RWPE2 (cell line): ENCODE measurements at regions not wholly inside any gene's neighbourhood (a gene's known extent, or its start where the extent isn't known, plus 50 kb on each side); places are given as distances from the start of the nearest gene placed in this dataset.
"Not testable (repeated sequence)": the region's sequence is repeated elsewhere in the genome, so short reads cannot be mapped to it uniquely, and the experiment has no call there.

Experiments
- ATAC-seq: fragments of 200-7000 bp; cut with Tn5 transposase; 3 replicates; pipeline ENCODE4 v1.9.1; 2021; ENCODE audit warnings: low read depth
- DNase-seq: peaks from one replicate; pipeline ENCODE4 v3.0.0-alpha.2; 2020; ENCODE audit warnings: low spot score
- H3K27ac ChIP-seq: fragments of 450-650 bp; 2 replicates; pipeline ENCODE4 v1.5.1; 2017; ENCODE audit warnings: mild to moderate bottlenecking; ENCODE audit not compliant: poor library complexity, severe bottlenecking
- H3K27me3 ChIP-seq: fragments of 250-450 bp; sonication (Bioruptor Pico); 2 replicates; pipeline ENCODE4 v1.5.1; 2021; ENCODE audit warnings: mild to moderate bottlenecking, moderate library complexity; ENCODE audit not compliant: insufficient read depth, poor library complexity, severe bottlenecking
- H3K36me3 ChIP-seq: fragments of 250-450 bp; sonication (Bioruptor Pico); 2 replicates; pipeline ENCODE4 v1.5.1; 2020; ENCODE audit warnings: low read depth, mild to moderate bottlenecking, moderate library complexity
- H3K4me1 ChIP-seq: fragments of 250-450 bp; sonication (Bioruptor Pico); 2 replicates; pipeline ENCODE4 v1.5.1; 2021; ENCODE audit warnings: mild to moderate bottlenecking, moderate library complexity; ENCODE audit not compliant: insufficient read depth, poor library complexity, severe bottlenecking
- H3K4me3 ChIP-seq: fragments of 250-450 bp; sonication (Bioruptor Pico); 2 replicates; pipeline ENCODE4 v1.5.1; 2021; ENCODE audit warnings: mild to moderate bottlenecking, moderate library complexity; ENCODE audit not compliant: severe bottlenecking
- H3K9me3 ChIP-seq: fragments of 250-450 bp; sonication (Bioruptor Pico); 2 replicates; pipeline ENCODE4 v1.5.1; 2021; ENCODE audit warnings: mild to moderate bottlenecking, moderate library complexity; ENCODE audit not compliant: severe bottlenecking
- CTCF ChIP-seq: fragments of 450-650 bp; IDR thresholded peaks from one replicate; pipeline ENCODE4 v1.5.1; 2017; ENCODE audit warnings: mild to moderate bottlenecking, moderate library complexity; ENCODE audit not compliant: poor library complexity, severe bottlenecking

DNA sequence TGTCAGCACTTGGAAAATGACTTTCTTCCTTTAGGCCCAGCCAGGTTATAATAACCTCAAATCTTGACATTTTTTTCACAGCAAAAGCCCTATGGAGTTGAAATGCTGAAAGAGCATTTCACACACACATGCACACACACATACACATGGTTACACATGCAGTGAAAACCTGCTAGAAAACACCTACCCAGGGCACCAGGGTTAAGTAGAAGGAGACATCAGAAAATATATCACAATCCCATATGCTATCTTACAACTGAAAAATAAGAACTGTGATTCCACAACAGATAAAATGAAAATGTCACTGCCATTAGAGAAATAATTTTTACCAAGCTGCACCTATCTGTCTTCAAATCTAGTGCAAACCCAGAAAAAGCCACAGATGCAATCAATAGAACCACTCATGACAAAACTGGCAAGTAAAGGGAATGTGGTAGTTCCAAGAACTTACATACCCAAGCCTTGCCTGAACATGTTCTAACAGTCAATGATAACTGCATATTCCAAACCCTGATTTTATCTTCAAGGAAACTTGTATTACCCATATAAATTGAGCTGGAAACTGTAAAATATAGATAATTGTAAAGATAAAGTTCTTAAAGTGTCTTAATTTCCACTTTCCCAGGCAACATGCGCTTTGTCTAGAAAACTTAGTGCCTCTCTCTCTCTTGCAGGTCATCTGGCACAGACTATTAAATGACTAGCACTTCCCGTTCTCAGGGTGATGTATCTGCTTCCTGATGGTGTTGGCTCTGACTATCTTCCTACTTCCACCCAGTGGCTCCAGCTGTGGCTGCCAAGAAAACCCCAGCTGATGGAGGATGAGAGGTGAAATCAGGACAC is 250.2 kb upstream of the PTGER4 start:
- peak; percentile 81 for ATAC-seq
- Histone ChIP-seq H3K4me1 (peaks cover 28% of the 10 kb centered on the region), H3K36me3 (no peaks in the 10 kb centered on the region), H3K27me3 (no peaks in the 10 kb centered on the region), H3K27ac (peak overlapping the region; percentile 83), H3K4me3 (no peak overlapping the region), H3K9me3 (peaks cover 3% of the 10 kb centered on the region)
- no peak for DNase-seq
- TF ChIP-seq CTCF = peak; percentile 21

- TF ChIP-seq CTCF = no peak
- Histone ChIP-seq H3K36me3 (no peaks in the 10 kb centered on the region), H3K9me3 (peaks cover 3% of the 10 kb centered on the region), H3K4me3 (no peak overlapping the region), H3K27me3 (no peaks in the 10 kb centered on the region), H3K4me1 (peaks cover 28% of the 10 kb centered on the region), H3K27ac (peak overlapping the region; percentile 83)
- DNase-seq (no peak), ATAC-seq (no peak; the same call in 2 of the 3 replicates)
Observed at GRCh38 chr5:40428815-40429214, 250.9 kb upstream of the PTGER4 start.

DNA sequence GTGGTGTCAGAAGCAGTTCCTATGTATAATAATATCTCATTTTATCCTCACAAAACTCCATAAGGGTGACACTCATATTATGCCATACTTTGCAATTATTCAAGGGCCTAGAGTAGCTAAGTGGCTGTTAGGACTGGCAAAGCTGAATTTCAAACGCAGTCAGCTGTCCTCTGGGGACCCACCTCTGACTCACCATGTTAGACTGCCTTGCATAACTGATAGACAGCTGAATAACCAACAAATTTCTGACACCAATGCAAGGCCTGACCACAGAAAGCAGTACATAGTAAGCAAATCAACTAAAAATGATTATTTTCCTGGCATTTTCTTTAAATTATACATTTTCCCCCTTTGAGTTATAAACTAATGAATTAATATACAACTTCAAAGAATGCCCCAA is 251.6 kb upstream of the PTGER4 start:
- H3K4me3 ChIP-seq = no peak overlapping the region
- H3K27me3 ChIP-seq = no peaks in the 10 kb centered on the region
- H3K36me3 ChIP-seq = no peaks in the 10 kb centered on the region
- H3K9me3 ChIP-seq = peaks cover 3% of the 10 kb centered on the region
- TF ChIP-seq CTCF = no peak
- DNase-seq = no peak
- peak overlapping the region; percentile 83 for H3K27ac ChIP-seq
- H3K4me1 ChIP-seq = peaks cover 28% of the 10 kb centered on the region
- ATAC-seq = peak; percentile 83

DNA sequence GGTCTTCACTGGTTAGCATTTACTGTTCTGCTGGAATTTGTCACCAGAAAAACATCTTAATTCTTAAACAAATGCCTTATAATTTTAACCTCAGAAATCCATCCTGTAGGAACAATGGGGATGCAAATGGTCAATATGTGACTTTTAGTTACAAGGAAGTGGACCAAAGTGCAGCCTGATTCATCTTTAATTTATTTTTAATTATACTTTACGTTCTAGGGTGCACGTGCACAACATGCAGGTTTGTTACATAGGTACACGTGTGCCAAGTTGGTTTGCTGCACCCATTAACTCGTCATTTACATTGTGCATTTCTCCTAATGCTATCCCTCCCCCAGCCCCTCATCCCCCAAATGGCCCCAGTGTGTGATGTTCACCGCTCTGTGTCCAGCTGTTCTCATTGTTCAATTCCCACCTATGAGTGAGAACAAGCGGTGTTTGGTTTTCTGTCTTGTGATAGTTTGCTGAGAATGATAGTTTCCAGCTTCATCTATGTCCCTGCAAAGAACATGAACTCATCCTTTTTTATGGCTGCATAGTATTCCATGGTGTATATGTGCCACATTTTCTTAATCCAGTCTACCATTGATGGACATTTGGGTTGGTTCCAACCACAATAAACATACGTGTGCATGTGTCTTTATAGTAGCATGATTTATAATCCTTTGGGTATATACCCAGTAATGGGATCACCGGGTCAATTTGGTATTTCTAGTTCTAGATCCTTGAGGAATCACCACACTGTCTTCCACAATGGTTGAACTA is 262.5 kb upstream of the PTGER4 start:
- not testable (repeated sequence) for DNase-seq, H3K36me3 ChIP-seq, H3K27me3 ChIP-seq, H3K27ac ChIP-seq, ATAC-seq, H3K4me3 ChIP-seq, H3K9me3 ChIP-seq
- H3K4me1 ChIP-seq = peaks cover 16% of the 10 kb centered on the region

DNA sequence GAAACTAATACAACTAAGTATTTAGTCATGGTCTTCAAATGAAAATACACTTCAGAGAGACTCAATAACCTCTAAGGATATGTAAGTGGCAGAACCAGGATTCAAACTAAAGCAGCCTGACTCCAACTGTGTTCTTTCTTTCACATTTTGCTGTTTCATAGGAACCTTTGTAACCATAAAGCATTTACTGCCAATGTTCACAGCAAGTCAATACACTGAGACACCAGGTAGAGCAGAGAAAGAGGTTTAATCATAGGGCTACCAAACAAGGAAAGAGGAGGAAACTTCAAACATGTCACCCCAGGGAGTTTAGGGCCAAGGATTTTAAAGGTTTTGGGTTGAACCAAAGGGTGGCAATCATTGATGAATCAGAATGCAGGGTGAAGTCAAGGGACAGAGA is 263.1 kb upstream of the PTGER4 start:
- H3K9me3 ChIP-seq = no peaks in the 10 kb centered on the region
- peaks cover 21% of the 10 kb centered on the region for H3K4me1 ChIP-seq
- H3K36me3 ChIP-seq = no peaks in the 10 kb centered on the region
- H3K4me3 ChIP-seq = no peak overlapping the region
- TF ChIP-seq CTCF = no peak
- DNase-seq = no peak
- ATAC-seq = no peak
- no peak overlapping the region for H3K27ac ChIP-seq
- no peaks in the 10 kb centered on the region for H3K27me3 ChIP-seq
